WTC11 (cell line): ENCODE measurements at regions not wholly inside any gene's neighbourhood (a gene's known extent, or its start where the extent isn't known, plus 50 kb on each side); places are given as distances from the start of the nearest gene placed in this dataset.

Experiments used
- ATAC-seq: fragments of 200-7000 bp; cut with Tn5 transposase; 2 replicates; pipeline ENCODE4 v1.10.0; 2021; ENCODE audit warnings: mild to moderate bottlenecking, moderate library complexity
- CTCF ChIA-PET: fragments of 300-600 bp; sonication (Branson Sonifier 250); formaldehyde crosslinking; loops from one replicate; lab custom pipeline; 2021; ENCODE audit warnings: antibody characterized with exemption; lab: Charles Lee
- POLR2A ChIA-PET: fragments of 350-600 bp; sonication (Branson Sonifier 250); formaldehyde crosslinking; loops from one replicate; lab custom pipeline; 2021; ENCODE audit warnings: antibody characterized with exemption; lab: Charles Lee
- DNase-seq: peaks from one replicate; pipeline ENCODE4 v3.0.0; 2021; ENCODE audit warnings: low spot score
- H3K27ac Mint-ChIP-seq: 2 replicates; pipeline ENCODE4 v1.8.0; 2021; ENCODE audit warnings: mixed read lengths
- H3K27me3 Mint-ChIP-seq: 2 replicates; pipeline ENCODE4 v1.8.0; 2021; ENCODE audit warnings: low read depth, mild to moderate bottlenecking, moderate library complexity, mixed read lengths
- H3K36me3 Mint-ChIP-seq: 2 replicates; pipeline ENCODE4 v1.8.0; 2021; ENCODE audit warnings: mixed read lengths
- H3K4me1 Mint-ChIP-seq: 2 replicates; pipeline ENCODE4 v1.8.0; 2022; ENCODE audit warnings: mixed read lengths
- H3K4me3 Mint-ChIP-seq: 2 replicates; pipeline ENCODE4 v1.8.0; 2021; ENCODE audit warnings: mild to moderate bottlenecking, moderate library complexity, mixed read lengths
- H3K9me3 Mint-ChIP-seq: 2 replicates; pipeline ENCODE4 v1.8.0; 2021; ENCODE audit warnings: mixed read lengths
- CBFB ChIP-seq: sonication (generic); formaldehyde crosslinking; IDR thresholded peaks from 2 replicates; pipeline ENCODE4 v1.8.1; 2022; ENCODE audit warnings: mild to moderate bottlenecking, low read depth, missing genetic modification reagents
- FOXP1 ChIP-seq: sonication (generic); formaldehyde crosslinking; IDR thresholded peaks from 2 replicates; pipeline ENCODE4 v1.8.0; 2022; ENCODE audit warnings: missing genetic modification reagents, mild to moderate bottlenecking, moderate library complexity, borderline replicate concordance
- NFE2L1 ChIP-seq: sonication (generic); formaldehyde crosslinking; IDR thresholded peaks from 2 replicates; pipeline ENCODE4 v1.8.1; 2023; ENCODE audit warnings: missing genetic modification reagents
- NR1H2 ChIP-seq: sonication (generic); formaldehyde crosslinking; IDR thresholded peaks from 2 replicates; pipeline ENCODE4 v1.9.0; 2021; ENCODE audit warnings: mild to moderate bottlenecking, moderate library complexity, missing genetic modification reagents
- PRRX2 ChIP-seq: fragments of 250-450 bp; sonication (Bioruptor Pico); IDR thresholded peaks from 2 replicates; pipeline ENCODE4 v1.8.0; 2021; ENCODE audit warnings: mild to moderate bottlenecking
- SMAD4 ChIP-seq: sonication (generic); formaldehyde crosslinking; IDR thresholded peaks from 2 replicates; pipeline ENCODE4 v1.8.0; 2022; ENCODE audit warnings: mild to moderate bottlenecking, missing genetic modification reagents
- SOX15 ChIP-seq: fragments of 250-450 bp; sonication (Bioruptor Pico); IDR thresholded peaks from 2 replicates; pipeline ENCODE4 v1.9.0; 2021; ENCODE audit warnings: mild to moderate bottlenecking
- TP53 ChIP-seq: sonication (generic); formaldehyde crosslinking; IDR thresholded peaks from 2 replicates; pipeline ENCODE4 v1.8.1; 2023; ENCODE audit warnings: mild to moderate bottlenecking, missing genetic modification reagents
- USF1 ChIP-seq: sonication (generic); formaldehyde crosslinking; IDR thresholded peaks from 2 replicates; pipeline ENCODE4 v1.8.0; 2022; ENCODE audit warnings: mild to moderate bottlenecking, missing genetic modification reagents
- ZNF232 ChIP-seq: sonication (generic); formaldehyde crosslinking; IDR thresholded peaks from 2 replicates; pipeline ENCODE4 v1.8.0; 2022; ENCODE audit warnings: mild to moderate bottlenecking, missing genetic modification reagents
- ZNF416 ChIP-seq: fragments of 250-450 bp; sonication (Bioruptor Pico); IDR thresholded peaks from 2 replicates; pipeline ENCODE4 v1.9.0; 2021; ENCODE audit warnings: mild to moderate bottlenecking, inconsistent platforms
- ZNF423 ChIP-seq: fragments of 250-450 bp; sonication (Bioruptor Pico); IDR thresholded peaks from 2 replicates; pipeline ENCODE4 v2.1.2; 2022; ENCODE audit warnings: mild to moderate bottlenecking, moderate library complexity
- TF ChIP-seq, protein P1 (sequence below): fragments of 250-450 bp; sonication (Bioruptor Pico); IDR thresholded peaks from 2 replicates; pipeline ENCODE4 v1.9.0; 2021; ENCODE audit warnings: mild to moderate bottlenecking
- TF ChIP-seq, protein P2 (sequence below): sonication (generic); formaldehyde crosslinking; conservative IDR thresholded peaks from 2 replicates; pipeline ENCODE4 v1.8.1; 2023; ENCODE audit warnings: mild to moderate bottlenecking, low read depth, missing genetic modification reagents, moderate library complexity
- TF ChIP-seq, protein P3 (sequence below): sonication (generic); formaldehyde crosslinking; IDR thresholded peaks from 2 replicates; pipeline ENCODE4 v1.8.1; 2023; ENCODE audit warnings: mild to moderate bottlenecking, missing genetic modification reagents
- TF ChIP-seq, protein P4 (sequence below): fragments of 250-450 bp; sonication (Bioruptor Pico); IDR thresholded peaks from 2 replicates; pipeline ENCODE4 v2.1.2; 2022; ENCODE audit warnings: mild to moderate bottlenecking, moderate library complexity
- TF ChIP-seq, protein P5 (sequence below): sonication (generic); formaldehyde crosslinking; IDR thresholded peaks from 2 replicates; pipeline ENCODE4 v1.8.1; 2022; ENCODE audit warnings: missing genetic modification reagents, borderline replicate concordance

DNA sequence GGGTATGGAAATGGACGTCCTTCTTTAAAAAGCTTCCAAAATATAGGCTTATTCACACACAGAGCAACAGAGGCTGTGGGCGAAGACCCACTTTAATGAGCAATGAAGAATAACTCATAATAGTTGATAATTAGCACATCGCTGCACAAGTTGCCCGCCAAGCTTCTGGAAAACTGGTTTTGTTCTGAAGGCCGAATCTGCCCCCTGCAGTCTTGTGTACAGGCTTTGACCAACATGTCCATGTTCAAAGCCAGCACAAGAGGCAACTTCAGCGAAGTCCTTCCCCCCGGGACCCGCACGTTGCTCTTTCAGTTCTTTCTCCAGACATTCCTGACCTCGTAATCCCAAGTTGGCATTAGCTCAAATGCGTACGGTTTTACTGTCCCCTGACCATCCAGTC is 73.3 kb downstream of the IRX5 start:
- Mint-ChIP-seq H3K36me3 (no peaks in the 10 kb centered on the region), H3K27ac (no peak overlapping the region), H3K27me3 (no peaks in the 10 kb centered on the region), H3K4me1 (no peaks in the 10 kb centered on the region), H3K4me3 (no peak overlapping the region), H3K9me3 (no peaks in the 10 kb centered on the region)
- POLR2A ChIA-PET = no interaction called here
- TF ChIP-seq ZNF416 (CRISPR knock-in tag) (no peak), NR1H2 (CRISPR knock-in tag) (no peak), USF1 (CRISPR knock-in tag) (no peak), SMAD4 (CRISPR knock-in tag) (no peak)
- TF ChIP-seq, protein P1, sequence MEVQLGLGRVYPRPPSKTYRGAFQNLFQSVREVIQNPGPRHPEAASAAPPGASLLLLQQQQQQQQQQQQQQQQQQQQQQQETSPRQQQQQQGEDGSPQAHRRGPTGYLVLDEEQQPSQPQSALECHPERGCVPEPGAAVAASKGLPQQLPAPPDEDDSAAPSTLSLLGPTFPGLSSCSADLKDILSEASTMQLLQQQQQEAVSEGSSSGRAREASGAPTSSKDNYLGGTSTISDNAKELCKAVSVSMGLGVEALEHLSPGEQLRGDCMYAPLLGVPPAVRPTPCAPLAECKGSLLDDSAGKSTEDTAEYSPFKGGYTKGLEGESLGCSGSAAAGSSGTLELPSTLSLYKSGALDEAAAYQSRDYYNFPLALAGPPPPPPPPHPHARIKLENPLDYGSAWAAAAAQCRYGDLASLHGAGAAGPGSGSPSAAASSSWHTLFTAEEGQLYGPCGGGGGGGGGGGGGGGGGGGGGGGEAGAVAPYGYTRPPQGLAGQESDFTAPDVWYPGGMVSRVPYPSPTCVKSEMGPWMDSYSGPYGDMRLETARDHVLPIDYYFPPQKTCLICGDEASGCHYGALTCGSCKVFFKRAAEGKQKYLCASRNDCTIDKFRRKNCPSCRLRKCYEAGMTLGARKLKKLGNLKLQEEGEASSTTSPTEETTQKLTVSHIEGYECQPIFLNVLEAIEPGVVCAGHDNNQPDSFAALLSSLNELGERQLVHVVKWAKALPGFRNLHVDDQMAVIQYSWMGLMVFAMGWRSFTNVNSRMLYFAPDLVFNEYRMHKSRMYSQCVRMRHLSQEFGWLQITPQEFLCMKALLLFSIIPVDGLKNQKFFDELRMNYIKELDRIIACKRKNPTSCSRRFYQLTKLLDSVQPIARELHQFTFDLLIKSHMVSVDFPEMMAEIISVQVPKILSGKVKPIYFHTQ = no peak
- TF ChIP-seq, protein P2, sequence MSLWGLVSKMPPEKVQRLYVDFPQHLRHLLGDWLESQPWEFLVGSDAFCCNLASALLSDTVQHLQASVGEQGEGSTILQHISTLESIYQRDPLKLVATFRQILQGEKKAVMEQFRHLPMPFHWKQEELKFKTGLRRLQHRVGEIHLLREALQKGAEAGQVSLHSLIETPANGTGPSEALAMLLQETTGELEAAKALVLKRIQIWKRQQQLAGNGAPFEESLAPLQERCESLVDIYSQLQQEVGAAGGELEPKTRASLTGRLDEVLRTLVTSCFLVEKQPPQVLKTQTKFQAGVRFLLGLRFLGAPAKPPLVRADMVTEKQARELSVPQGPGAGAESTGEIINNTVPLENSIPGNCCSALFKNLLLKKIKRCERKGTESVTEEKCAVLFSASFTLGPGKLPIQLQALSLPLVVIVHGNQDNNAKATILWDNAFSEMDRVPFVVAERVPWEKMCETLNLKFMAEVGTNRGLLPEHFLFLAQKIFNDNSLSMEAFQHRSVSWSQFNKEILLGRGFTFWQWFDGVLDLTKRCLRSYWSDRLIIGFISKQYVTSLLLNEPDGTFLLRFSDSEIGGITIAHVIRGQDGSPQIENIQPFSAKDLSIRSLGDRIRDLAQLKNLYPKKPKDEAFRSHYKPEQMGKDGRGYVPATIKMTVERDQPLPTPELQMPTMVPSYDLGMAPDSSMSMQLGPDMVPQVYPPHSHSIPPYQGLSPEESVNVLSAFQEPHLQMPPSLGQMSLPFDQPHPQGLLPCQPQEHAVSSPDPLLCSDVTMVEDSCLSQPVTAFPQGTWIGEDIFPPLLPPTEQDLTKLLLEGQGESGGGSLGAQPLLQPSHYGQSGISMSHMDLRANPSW = no peak
- TF ChIP-seq, protein P3, sequence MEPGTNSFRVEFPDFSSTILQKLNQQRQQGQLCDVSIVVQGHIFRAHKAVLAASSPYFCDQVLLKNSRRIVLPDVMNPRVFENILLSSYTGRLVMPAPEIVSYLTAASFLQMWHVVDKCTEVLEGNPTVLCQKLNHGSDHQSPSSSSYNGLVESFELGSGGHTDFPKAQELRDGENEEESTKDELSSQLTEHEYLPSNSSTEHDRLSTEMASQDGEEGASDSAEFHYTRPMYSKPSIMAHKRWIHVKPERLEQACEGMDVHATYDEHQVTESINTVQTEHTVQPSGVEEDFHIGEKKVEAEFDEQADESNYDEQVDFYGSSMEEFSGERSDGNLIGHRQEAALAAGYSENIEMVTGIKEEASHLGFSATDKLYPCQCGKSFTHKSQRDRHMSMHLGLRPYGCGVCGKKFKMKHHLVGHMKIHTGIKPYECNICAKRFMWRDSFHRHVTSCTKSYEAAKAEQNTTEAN (CRISPR knock-in tag) = no peak
- CTCF ChIA-PET = interaction anchor here (2.3 to 3.0 kb wide), 2 partner anchors 18 kb away, joined by 8 to 14 read pairs; no protein-coding TSS in a partner anchor
- DNase-seq (no peak), ATAC-seq (no peak)

DNA sequence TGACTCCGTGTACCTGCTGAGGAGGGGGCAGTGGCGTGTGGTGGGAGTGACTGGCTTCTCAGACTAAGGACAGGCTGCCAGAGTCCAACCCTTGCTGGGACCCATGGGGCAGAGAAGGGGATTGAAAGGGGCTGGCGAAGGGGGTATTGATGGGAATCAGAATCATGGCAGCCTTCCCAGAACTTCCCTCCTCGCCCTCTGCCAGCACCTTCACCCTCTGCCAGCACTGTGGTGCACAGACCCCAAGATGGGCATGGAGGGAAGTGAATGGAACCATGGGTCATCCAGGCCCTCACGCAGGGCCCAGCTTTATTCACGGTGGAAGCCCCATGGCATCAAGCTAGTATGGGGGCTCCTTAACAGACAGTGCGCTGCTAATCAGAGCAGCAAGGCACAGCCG is 76.8 kb downstream of the IRX5 start:
- ATAC-seq (no peak), DNase-seq (no peak)
- TF ChIP-seq ZNF232 (CRISPR knock-in tag) = no peak
- TF ChIP-seq, protein P4, sequence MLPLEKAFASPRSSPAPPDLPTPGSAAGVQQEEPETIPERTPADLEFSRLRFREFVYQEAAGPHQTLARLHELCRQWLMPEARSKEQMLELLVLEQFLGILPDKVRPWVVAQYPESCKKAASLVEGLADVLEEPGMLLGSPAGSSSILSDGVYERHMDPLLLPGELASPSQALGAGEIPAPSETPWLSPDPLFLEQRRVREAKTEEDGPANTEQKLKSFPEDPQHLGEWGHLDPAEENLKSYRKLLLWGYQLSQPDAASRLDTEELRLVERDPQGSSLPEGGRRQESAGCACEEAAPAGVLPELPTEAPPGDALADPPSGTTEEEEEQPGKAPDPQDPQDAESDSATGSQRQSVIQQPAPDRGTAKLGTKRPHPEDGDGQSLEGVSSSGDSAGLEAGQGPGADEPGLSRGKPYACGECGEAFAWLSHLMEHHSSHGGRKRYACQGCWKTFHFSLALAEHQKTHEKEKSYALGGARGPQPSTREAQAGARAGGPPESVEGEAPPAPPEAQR (CRISPR knock-in tag) = no peak
- no peak for TF ChIP-seq ZNF423 (CRISPR knock-in tag)
- TF ChIP-seq CBFB = no peak
- no peak for TF ChIP-seq PRRX2
- TF ChIP-seq NFE2L1 (CRISPR knock-in tag) = no peak
- TF ChIP-seq, protein P5, sequence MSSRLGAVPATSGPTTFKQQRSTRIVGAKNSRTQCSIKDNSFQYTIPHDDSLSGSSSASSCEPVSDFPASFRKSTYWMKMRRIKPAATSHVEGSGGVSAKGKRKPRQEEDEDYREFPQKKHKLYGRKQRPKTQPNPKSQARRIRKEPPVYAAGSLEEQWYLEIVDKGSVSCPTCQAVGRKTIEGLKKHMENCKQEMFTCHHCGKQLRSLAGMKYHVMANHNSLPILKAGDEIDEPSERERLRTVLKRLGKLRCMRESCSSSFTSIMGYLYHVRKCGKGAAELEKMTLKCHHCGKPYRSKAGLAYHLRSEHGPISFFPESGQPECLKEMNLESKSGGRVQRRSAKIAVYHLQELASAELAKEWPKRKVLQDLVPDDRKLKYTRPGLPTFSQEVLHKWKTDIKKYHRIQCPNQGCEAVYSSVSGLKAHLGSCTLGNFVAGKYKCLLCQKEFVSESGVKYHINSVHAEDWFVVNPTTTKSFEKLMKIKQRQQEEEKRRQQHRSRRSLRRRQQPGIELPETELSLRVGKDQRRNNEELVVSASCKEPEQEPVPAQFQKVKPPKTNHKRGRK (CRISPR knock-in tag) = no peak
- no peak for TF ChIP-seq SOX15 (CRISPR knock-in tag)
- TF ChIP-seq TP53 (CRISPR knock-in tag) = no peak
- TF ChIP-seq FOXP1 (CRISPR knock-in tag) = no peak
- no peak for TF ChIP-seq SMAD4 (CRISPR knock-in tag)
- Mint-ChIP-seq H3K9me3 (0 out of 2 replicates have a peak, but pooled peaks cover 3% of the 10 kb centered on the region), H3K27ac (no peak overlapping the region), H3K27me3 (no peaks in the 10 kb centered on the region), H3K4me1 (no peaks in the 10 kb centered on the region), H3K36me3 (no peaks in the 10 kb centered on the region; the same call in 1 of the 2 replicates), H3K4me3 (no peak overlapping the region)
- ChIA-PET POLR2A (no interaction called here), CTCF (no interaction called here)
